H1 (cell line): ENCODE measurements at regions not wholly inside any gene's neighbourhood (a gene's known extent, or its start where the extent isn't known, plus 50 kb on each side); places are given as distances from the start of the nearest gene placed in this dataset.

Experiments
- CTCF ChIA-PET: fragments of 300-600 bp; sonication (Branson Sonifier 250); formaldehyde crosslinking; loops from one replicate; lab custom pipeline; 2021; ENCODE audit not compliant: partially characterized antibody; lab: Charles Lee
- POLR2A ChIA-PET: fragments of 300-600 bp; sonication (Branson Sonifier 250); formaldehyde crosslinking; loops from one replicate; lab custom pipeline; 2021; ENCODE audit warnings: inconsistent platforms; ENCODE audit not compliant: partially characterized antibody; lab: Charles Lee
- DNase-seq, 2 experiments: peaks; one replicate each; pipeline versions ENCODE4 v3.0.0 to v3.0.0-alpha.2; 2010 to 2022; ENCODE audit warnings: low spot score in 2 of 2, low read depth in 1 of 2, mixed read lengths in 1 of 2
- FAIRE-seq: peaks from 2 replicates; lab custom pipeline; 2011; peaks lifted over from hg19 to GRCh38; lab: Jason Lieb, UNC
- H2AFZ ChIP-seq: 2 replicates; pipeline ENCODE4 v1.8.1; 2012; ENCODE audit warnings: low read length, inconsistent platforms
- H2AK5ac ChIP-seq: 2 replicates; pipeline ENCODE4 v1.6.1; 2013; ENCODE audit warnings: low read depth, low read length
- H2BK120ac ChIP-seq: replicated peaks from 2 replicates; pipeline ENCODE3; 2013; ENCODE audit warnings: low read depth, low read length, inconsistent platforms
- H2BK12ac ChIP-seq: 2 replicates; pipeline ENCODE4 v1.6.1; 2013; ENCODE audit warnings: low read depth, low read length
- H2BK15ac ChIP-seq: 2 replicates; pipeline ENCODE4 v1.6.1; 2013; ENCODE audit warnings: low read length
- H2BK20ac ChIP-seq: 2 replicates; pipeline ENCODE4 v1.6.1; 2013; ENCODE audit warnings: low read length
- H2BK5ac ChIP-seq: 2 replicates; pipeline ENCODE4 v1.6.1; 2013; ENCODE audit warnings: low read depth, low read length
- H3K14ac ChIP-seq: 2 replicates; pipeline ENCODE4 v1.6.1; 2013; ENCODE audit warnings: inconsistent platforms; ENCODE audit not compliant: insufficient read length
- H3K18ac ChIP-seq: 2 replicates; pipeline ENCODE4 v1.6.1; 2013; ENCODE audit warnings: low read length; ENCODE audit errors: extremely low read depth
- H3K23ac ChIP-seq: 2 replicates; pipeline ENCODE4 v1.6.1; 2013; ENCODE audit warnings: inconsistent platforms; ENCODE audit not compliant: insufficient read length
- H3K23me2 ChIP-seq: 2 replicates; pipeline ENCODE4 v1.6.1; 2013; ENCODE audit warnings: low read depth, low read length
- H3K27ac ChIP-seq: 2 replicates; pipeline ENCODE4 v1.6.1; 2011; ENCODE audit warnings: low read depth, low read length, inconsistent platforms
- H3K27me3 ChIP-seq, 4 experiments: replicated peaks in 1 of 4; 1 replicate in 1 of 4; 2 replicates in 3 of 4; pipeline versions ENCODE4 v1.6.1 to v1.8.1; 2011 to 2013; ENCODE audit warnings: low read length in 3 of 4, mild to moderate bottlenecking in 3 of 4, inconsistent platforms in 2 of 4, mixed read lengths in 2 of 4, moderate library complexity in 1 of 4; ENCODE audit not compliant: control insufficient read depth in 3 of 4, insufficient read depth in 3 of 4; ENCODE audit errors: extremely low read depth in 1 of 4
- H3K36me3 ChIP-seq, 4 experiments: 2 replicates each; pipeline versions ENCODE4 v1.6.1 to v1.8.1; 2011 to 2013; ENCODE audit warnings: mild to moderate bottlenecking in 4 of 4, low read length in 3 of 4, moderate library complexity in 2 of 4, control low read depth in 1 of 4, inconsistent platforms in 1 of 4; ENCODE audit not compliant: insufficient read depth in 4 of 4, control insufficient read depth in 2 of 4
- H3K4ac ChIP-seq: replicated peaks from 2 replicates; pipeline ENCODE3; 2013; ENCODE audit warnings: low read length, low read depth, mixed read lengths, inconsistent platforms; ENCODE audit not compliant: insufficient read length
- H3K4me1 ChIP-seq, 4 experiments: replicated peaks in 1 of 4; 1 replicate in 1 of 4; 2 replicates in 3 of 4; pipeline versions ENCODE4 v1.6.1 to v1.8.1; 2011 to 2013; ENCODE audit warnings: low read length in 3 of 4, inconsistent platforms in 2 of 4, mixed read lengths in 1 of 4; ENCODE audit not compliant: insufficient read depth in 4 of 4, control insufficient read depth in 3 of 4
- H3K4me2 ChIP-seq, 2 experiments: 2 replicates each; pipeline versions ENCODE4 v1.6.1 to v1.8.1; 2011 to 2013; ENCODE audit warnings: low read depth in 2 of 2, low read length in 2 of 2, control low read depth in 1 of 2, inconsistent platforms in 1 of 2, mild to moderate bottlenecking in 1 of 2; ENCODE audit not compliant: insufficient read depth in 1 of 2
- H3K4me3 ChIP-seq, 4 experiments: fragments of 200-600, 300-600 bp in 1 of 4; sonication (generic), shearing (Covaris generic), sonication (Bioruptor Twin) in 1 of 4; 2 replicates each; pipeline versions ENCODE4 v1.5.1 to v1.8.1; 2011 to 2016; ENCODE audit warnings: low read length in 4 of 4, low read depth in 3 of 4, control low read depth in 2 of 4, inconsistent platforms in 2 of 4, mild to moderate bottlenecking in 2 of 4, mixed read lengths in 1 of 4, moderate library complexity in 1 of 4; ENCODE audit not compliant: insufficient read depth in 2 of 4; ENCODE audit errors: extremely low read depth in 1 of 4
- H3K56ac ChIP-seq: replicated peaks from 2 replicates; pipeline ENCODE3; 2013; ENCODE audit warnings: low read depth, mild to moderate bottlenecking, mixed read lengths, low read length, inconsistent platforms; ENCODE audit not compliant: insufficient read length
- H3K79me1 ChIP-seq: 2 replicates; pipeline ENCODE4 v1.6.1; 2013; ENCODE audit warnings: low read depth, low read length, control low read depth
- H3K79me2 ChIP-seq, 2 experiments: 2 replicates each; pipeline versions ENCODE4 v1.6.1 to v1.8.1; 2012 to 2013; ENCODE audit warnings: low read length in 2 of 2, mild to moderate bottlenecking in 2 of 2, inconsistent platforms in 1 of 2; ENCODE audit not compliant: insufficient read depth in 2 of 2, control insufficient read depth in 1 of 2
- H3K9ac ChIP-seq, 4 experiments: replicated peaks in 1 of 4; 1 replicate in 1 of 4; 2 replicates in 3 of 4; pipeline versions ENCODE4 v1.6.1 to v1.8.1; 2011 to 2013; ENCODE audit warnings: low read depth in 3 of 4, low read length in 3 of 4, control low read depth in 2 of 4, mild to moderate bottlenecking in 2 of 4, moderate library complexity in 2 of 4, inconsistent platforms in 1 of 4; ENCODE audit errors: extremely low read depth in 1 of 4
- H3K9me3 ChIP-seq, 2 experiments: 2 replicates each; pipeline versions ENCODE4 v1.6.1 to v1.8.1; 2012 to 2013; ENCODE audit warnings: mild to moderate bottlenecking in 2 of 2, moderate library complexity in 2 of 2, control low read depth in 1 of 2, inconsistent platforms in 1 of 2, low read depth in 1 of 2, low read length in 1 of 2, mixed read lengths in 1 of 2; ENCODE audit not compliant: insufficient read depth in 2 of 2
- H4K20me1 ChIP-seq, 2 experiments: replicated peaks in 1 of 2; 2 replicates each; pipeline versions ENCODE3 to v1.8.1; 2011 to 2013; ENCODE audit warnings: inconsistent platforms in 2 of 2, low read length in 2 of 2, mild to moderate bottlenecking in 1 of 2; ENCODE audit not compliant: insufficient read depth in 2 of 2, control insufficient read depth in 1 of 2
- H4K5ac ChIP-seq: 2 replicates; pipeline ENCODE4 v1.6.1; 2013; ENCODE audit warnings: low read length, low read depth, mixed read lengths, inconsistent platforms; ENCODE audit not compliant: insufficient read length
- H4K8ac ChIP-seq: 2 replicates; pipeline ENCODE4 v1.8.0; 2013; ENCODE audit warnings: mild to moderate bottlenecking, moderate library complexity, low read length, inconsistent platforms; ENCODE audit not compliant: insufficient read depth; ENCODE audit errors: extremely low read depth
- H4K91ac ChIP-seq: replicated peaks from 2 replicates; pipeline ENCODE3; 2013; ENCODE audit warnings: low read length, mixed read lengths, inconsistent platforms; ENCODE audit not compliant: insufficient read length
- FOSL1 ChIP-seq: IDR thresholded peaks from 2 replicates; pipeline ENCODE4 v1.6.1; 2011; ENCODE audit warnings: mild to moderate bottlenecking, low read depth, low read length, moderate library complexity; ENCODE audit not compliant: insufficient read depth
- KDM4A ChIP-seq: IDR thresholded peaks from one replicate; pipeline ENCODE4 v1.7.1; 2012; ENCODE audit warnings: low read depth, mild to moderate bottlenecking, moderate library complexity, low read length, inconsistent platforms; ENCODE audit not compliant: severe bottlenecking
- WGBS, 2 experiments: shearing (Covaris generic) in 1 of 2; methylation state at CpG; one replicate each; pipeline versions ENCODE4 v1.1.6 to v1.1.7; 2013 to 2015; ENCODE audit warnings: low lambda C conversion rate in 2 of 2, mixed read lengths in 2 of 2, inconsistent platforms in 1 of 2, low coverage in 1 of 2, missing lambda C conversion rate in 1 of 2; ENCODE audit not compliant: insufficient replicate concordance in 2 of 2, insufficient coverage in 1 of 2, insufficient read length in 1 of 2; ENCODE audit errors: extremely low coverage in 1 of 2, missing lambda C conversion rate in 1 of 2; 5-methylcytosine and 5-hydroxymethylcytosine counted together

DNA sequence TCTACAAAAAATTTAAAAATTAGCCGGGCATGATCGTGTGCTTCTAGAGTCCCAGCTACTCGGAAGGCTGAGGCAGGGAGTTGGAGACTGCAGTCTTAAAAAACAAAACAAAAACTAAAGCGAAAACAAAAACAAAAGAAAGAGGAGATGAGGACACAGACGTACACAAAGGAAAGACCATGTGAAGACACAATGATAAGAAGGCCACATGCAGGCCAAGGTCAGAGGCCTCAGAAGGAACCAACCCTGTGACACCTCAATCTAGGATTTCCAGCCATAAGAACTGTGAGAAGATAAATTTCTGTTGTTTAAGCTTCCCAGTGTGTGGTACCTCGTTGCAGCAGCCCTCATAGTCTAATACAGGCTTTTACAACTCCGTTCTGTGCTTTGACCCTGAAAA is 177.0 kb upstream of the ATP6AP2 start:
- Histone ChIP-seq H3K4ac (no peak overlapping the region), H2BK12ac (no peak overlapping the region), H4K91ac (no peak overlapping the region), H4K20me1 (no peaks in the 10 kb centered on the region), H3K27me3 (no peaks in the 10 kb centered on the region), H3K9me3 (no peaks in the 10 kb centered on the region), H3K9ac (no peak overlapping the region), H2BK120ac (no peak overlapping the region), H3K18ac (no peak overlapping the region), H2BK20ac (no peak overlapping the region), H3K14ac (no peak overlapping the region), H4K5ac (no peak overlapping the region), H3K23me2 (no peaks in the 10 kb centered on the region), H3K79me2 (no peaks in the 10 kb centered on the region), H3K4me3 (no peak overlapping the region), H3K56ac (no peak overlapping the region), H2BK5ac (no peak overlapping the region), H4K8ac (no peak overlapping the region), H3K79me1 (no peaks in the 10 kb centered on the region), H2AK5ac (no peak overlapping the region), H3K27ac (no peak overlapping the region), H3K36me3 (no peaks in the 10 kb centered on the region), H3K4me2 (no peak overlapping the region), H3K4me1 (0 out of 7 replicates have a peak, but pooled peaks cover 0 to 2% (median 0%) of the 10 kb centered on the region in 4 experiments), H3K23ac (no peak overlapping the region), H2AFZ (no peak overlapping the region), H2BK15ac (no peak overlapping the region)
- no peak for TF ChIP-seq KDM4A
- TF ChIP-seq FOSL1 = no peak
- CTCF ChIA-PET = interaction anchor here (0.6 to 0.7 kb wide), 2 partner anchors 63 to 75 kb away, joined by 3 read pairs; no protein-coding TSS in a partner anchor
- POLR2A ChIA-PET = no interaction called here
- FAIRE-seq (no peak), DNase-seq (no peak)
- 92% methylated on average over 6 of the region's 7 CpGs; no CpG with 5 or more reads in 1 of the 2 experiments for WGBS, 2 experiments
